ENCODE measurements at regions not wholly inside any gene's neighbourhood (a gene's known extent, or its start where the extent isn't known, plus 50 kb on each side); places are given as distances from the start of the nearest gene placed in this dataset.

GRCh38 chr9:26744191-26744965 lies 148.2 kb downstream of the CAAP1 start:
- Histone ChIP-seq H3K4me3 (no peak overlapping the region), H3K4me1 (no peaks in the 10 kb centered on the region), H3K27ac (no peak overlapping the region), H3K36me3 (no peaks in the 10 kb centered on the region), H3K27me3 (no peaks in the 10 kb centered on the region), H3K9me3 (no peaks in the 10 kb centered on the region)
- peak in 5 of 6 experiments; percentile 53 to 78 (median 67) for TF ChIP-seq CTCF (IDR thresholded peaks at IDR 0.05)
- TF ChIP-seq POLR2A (IDR thresholded peaks at IDR 0.05), result no peak
- intact Hi-C loops (cut with DNase I), result loop anchor here (10.0 kb wide), 1 partner anchor 230 kb away; no protein-coding TSS in a partner anchor
- 35 to 39% methylated on average over 2 of the region's 2 CpGs for WGBS, 2 donors
- DNase-seq, result no peak

GRCh38 chr9:26742828-26743476 lies 149.7 kb downstream of the CAAP1 start:
- Histone ChIP-seq H3K4me3 (no peak overlapping the region), H3K36me3 (no peaks in the 10 kb centered on the region), H3K27me3 (no peaks in the 10 kb centered on the region), H3K4me1 (no peaks in the 10 kb centered on the region), H3K9me3 (no peaks in the 10 kb centered on the region), H3K27ac (no peak overlapping the region)
- intact Hi-C loops (cut with DNase I), result loop anchor here (10.0 kb wide), 1 partner anchor 232 kb away; no protein-coding TSS in a partner anchor
- no peak for DNase-seq
- TF ChIP-seq POLR2A (IDR thresholded peaks at IDR 0.05) (no peak), CTCF (IDR thresholded peaks at IDR 0.05) (no peak)
- 28 to 35% methylated on average over 2 of the region's 2 CpGs for WGBS, 2 donors

GRCh38 chr9:26735160-26735559 lies 157.4 kb downstream of the CAAP1 start:
- Histone ChIP-seq H3K27ac (no peak overlapping the region), H3K4me3 (no peak overlapping the region), H3K27me3 (peaks cover 0 to 5% (median 0%) of the 10 kb centered on the region in 4 donors), H3K36me3 (no peaks in the 10 kb centered on the region), H3K4me1 (no peaks in the 10 kb centered on the region), H3K9me3 (peaks cover 0 to 6% (median 0%) of the 10 kb centered on the region in 3 donors)
- intact Hi-C loops (cut with DNase I), result no loop called here
- TF ChIP-seq POLR2A (IDR thresholded peaks at IDR 0.05) (no peak), CTCF (IDR thresholded peaks at IDR 0.05) (no peak)
- DNase-seq, result no peak
- 54 to 72% methylated on average over 3 to 4 of the region's 4 CpGs for WGBS, 2 donors

GRCh38 chr9:26729187-26729586 lies 163.4 kb downstream of the CAAP1 start:
- intact Hi-C loops (cut with DNase I), result no loop called here
- no peaks in the 10 kb centered on the region for H3K4me1 ChIP-seq
- no peak overlapping the region for H3K4me3 ChIP-seq
- H3K9me3 ChIP-seq, result peaks cover 0 to 6% (median 0%) of the 10 kb centered on the region in 3 donors
- no peaks in the 10 kb centered on the region for H3K36me3 ChIP-seq
- TF ChIP-seq CTCF (IDR thresholded peaks at IDR 0.05), result no peak
- TF ChIP-seq POLR2A (IDR thresholded peaks at IDR 0.05), result no peak
- 68 to 94% methylated on average over 3 of the region's 3 CpGs for WGBS, 2 donors
- no peak for DNase-seq
- peaks cover 0 to under 1% (median 0%) of the 10 kb centered on the region in 4 donors for H3K27me3 ChIP-seq
- no peak overlapping the region for H3K27ac ChIP-seq

- Histone ChIP-seq H3K4me3 (no peak overlapping the region), H3K36me3 (no peaks in the 10 kb centered on the region), H3K27ac (no peak overlapping the region), H3K9me3 (no peaks in the 10 kb centered on the region), H3K27me3 (peaks cover 0 to 9% (median 0%) of the 10 kb centered on the region in 4 donors), H3K4me1 (no peaks in the 10 kb centered on the region)
- intact Hi-C loops (cut with DNase I), result no loop called here
- no peak for DNase-seq
- no peak for TF ChIP-seq CTCF (IDR thresholded peaks at IDR 0.05)
- no peak for TF ChIP-seq POLR2A (IDR thresholded peaks at IDR 0.05)
- 78 to 82% methylated on average over 3 of the region's 3 CpGs for WGBS, 2 donors
Measured at GRCh38 chr9:26727471-26727870, 165.1 kb downstream of the CAAP1 start.
